ENCODE measurements at regions not wholly inside any gene's neighbourhood (a gene's known extent, or its start where the extent isn't known, plus 50 kb on each side); places are given as distances from the start of the nearest gene placed in this dataset.
"Not testable (repeated sequence)": the region's sequence is repeated elsewhere in the genome, so short reads cannot be mapped to it uniquely, and the experiment has no call there.

- H3K79me2 ChIP-seq (ENCODE audit: insufficient read depth, low read length); H3K9me3 ChIP-seq (ENCODE audit: low read length); H3K27ac ChIP-seq (ENCODE audit: low read depth, low read length, poor library complexity, severe bottlenecking); H3K27me3 ChIP-seq (ENCODE audit: insufficient read depth, low read length); H3K9me2 ChIP-seq (ENCODE audit: low read depth, low read length); H3F3A ChIP-seq (ENCODE audit: insufficient read depth, low read length); H3K4me2 ChIP-seq (ENCODE audit: low read length); H3K4me3 ChIP-seq (ENCODE audit: low read depth, low read length, poor library complexity, severe bottlenecking); H2AFZ ChIP-seq (ENCODE audit: low read length); H3K9ac ChIP-seq (ENCODE audit: low read length); H4K20me1 ChIP-seq (ENCODE audit: insufficient read depth, low read length); H3K4me1 ChIP-seq (ENCODE audit: insufficient read depth, low read length, severe bottlenecking); H3K36me3 ChIP-seq (ENCODE audit: insufficient read depth, low read length): not testable (repeated sequence)
Observed at GRCh38 chr15:85258062-85258445, 122.3 kb upstream of the AKAP13 start.

GRCh38 chr15:85258559-85259209 is 121.7 kb upstream of the AKAP13 start:
- H4K20me1 ChIP-seq (ENCODE audit: insufficient read depth, low read length); H3K9ac ChIP-seq (ENCODE audit: low read length); H3K27me3 ChIP-seq (ENCODE audit: insufficient read depth, low read length); H3K9me2 ChIP-seq (ENCODE audit: low read depth, low read length); H3K4me2 ChIP-seq (ENCODE audit: low read length); H3K27ac ChIP-seq (ENCODE audit: low read depth, low read length, poor library complexity, severe bottlenecking); H2AFZ ChIP-seq (ENCODE audit: low read length); H3K9me3 ChIP-seq (ENCODE audit: low read length); H3F3A ChIP-seq (ENCODE audit: insufficient read depth, low read length); H3K4me1 ChIP-seq (ENCODE audit: insufficient read depth, low read length, severe bottlenecking); H3K4me3 ChIP-seq (ENCODE audit: low read depth, low read length, poor library complexity, severe bottlenecking); H3K36me3 ChIP-seq (ENCODE audit: insufficient read depth, low read length); H3K79me2 ChIP-seq (ENCODE audit: insufficient read depth, low read length): not testable (repeated sequence)

GRCh38 chr15:85260526-85260925 is 119.9 kb upstream of the AKAP13 start:
- not testable (repeated sequence) for H2AFZ ChIP-seq (ENCODE audit: low read length); H3K79me2 ChIP-seq (ENCODE audit: insufficient read depth, low read length); H3K27ac ChIP-seq (ENCODE audit: low read depth, low read length, poor library complexity, severe bottlenecking); H3K27me3 ChIP-seq (ENCODE audit: insufficient read depth, low read length); H3F3A ChIP-seq (ENCODE audit: insufficient read depth, low read length); H3K4me1 ChIP-seq (ENCODE audit: insufficient read depth, low read length, severe bottlenecking); H3K9ac ChIP-seq (ENCODE audit: low read length); H4K20me1 ChIP-seq (ENCODE audit: insufficient read depth, low read length); H3K36me3 ChIP-seq (ENCODE audit: insufficient read depth, low read length); H3K9me2 ChIP-seq (ENCODE audit: low read depth, low read length); H3K4me2 ChIP-seq (ENCODE audit: low read length); H3K9me3 ChIP-seq (ENCODE audit: low read length); H3K4me3 ChIP-seq (ENCODE audit: low read depth, low read length, poor library complexity, severe bottlenecking)

GRCh38 chr15:85262461-85263055 is 117.8 kb upstream of the AKAP13 start:
- not testable (repeated sequence) for H3K9me2 ChIP-seq (ENCODE audit: low read depth, low read length); H3K27ac ChIP-seq (ENCODE audit: low read depth, low read length, poor library complexity, severe bottlenecking); H3K4me2 ChIP-seq (ENCODE audit: low read length); H3K36me3 ChIP-seq (ENCODE audit: insufficient read depth, low read length); H3K27me3 ChIP-seq (ENCODE audit: insufficient read depth, low read length); H3K4me1 ChIP-seq (ENCODE audit: insufficient read depth, low read length, severe bottlenecking); H3K9ac ChIP-seq (ENCODE audit: low read length); H3K9me3 ChIP-seq (ENCODE audit: low read length); H3K79me2 ChIP-seq (ENCODE audit: insufficient read depth, low read length); H2AFZ ChIP-seq (ENCODE audit: low read length); H3K4me3 ChIP-seq (ENCODE audit: low read depth, low read length, poor library complexity, severe bottlenecking); H3F3A ChIP-seq (ENCODE audit: insufficient read depth, low read length); H4K20me1 ChIP-seq (ENCODE audit: insufficient read depth, low read length)

GRCh38 chr15:85263842-85264440 is 116.5 kb upstream of the AKAP13 start:
- not testable (repeated sequence) for H3K9me2 ChIP-seq (ENCODE audit: low read depth, low read length); H3K9ac ChIP-seq (ENCODE audit: low read length); H3K79me2 ChIP-seq (ENCODE audit: insufficient read depth, low read length); H3K36me3 ChIP-seq (ENCODE audit: insufficient read depth, low read length); H2AFZ ChIP-seq (ENCODE audit: low read length); H3K27me3 ChIP-seq (ENCODE audit: insufficient read depth, low read length); H3K27ac ChIP-seq (ENCODE audit: low read depth, low read length, poor library complexity, severe bottlenecking); H3F3A ChIP-seq (ENCODE audit: insufficient read depth, low read length); H3K9me3 ChIP-seq (ENCODE audit: low read length); H3K4me1 ChIP-seq (ENCODE audit: insufficient read depth, low read length, severe bottlenecking); H3K4me2 ChIP-seq (ENCODE audit: low read length); H3K4me3 ChIP-seq (ENCODE audit: low read depth, low read length, poor library complexity, severe bottlenecking); H4K20me1 ChIP-seq (ENCODE audit: insufficient read depth, low read length)

GRCh38 chr15:85264614-85265190 is 115.7 kb upstream of the AKAP13 start:
- not testable (repeated sequence) for H2AFZ ChIP-seq (ENCODE audit: low read length); H3K27me3 ChIP-seq (ENCODE audit: insufficient read depth, low read length); H3K9me2 ChIP-seq (ENCODE audit: low read depth, low read length); H3F3A ChIP-seq (ENCODE audit: insufficient read depth, low read length); H3K4me2 ChIP-seq (ENCODE audit: low read length); H4K20me1 ChIP-seq (ENCODE audit: insufficient read depth, low read length); H3K4me3 ChIP-seq (ENCODE audit: low read depth, low read length, poor library complexity, severe bottlenecking); H3K79me2 ChIP-seq (ENCODE audit: insufficient read depth, low read length); H3K9me3 ChIP-seq (ENCODE audit: low read length); H3K4me1 ChIP-seq (ENCODE audit: insufficient read depth, low read length, severe bottlenecking); H3K9ac ChIP-seq (ENCODE audit: low read length); H3K36me3 ChIP-seq (ENCODE audit: insufficient read depth, low read length); H3K27ac ChIP-seq (ENCODE audit: low read depth, low read length, poor library complexity, severe bottlenecking)

- not testable (repeated sequence) for H3K27ac ChIP-seq (ENCODE audit: low read depth, low read length, poor library complexity, severe bottlenecking); H3K4me3 ChIP-seq (ENCODE audit: low read depth, low read length, poor library complexity, severe bottlenecking); H3K9me3 ChIP-seq (ENCODE audit: low read length); H3K9ac ChIP-seq (ENCODE audit: low read length); H3F3A ChIP-seq (ENCODE audit: insufficient read depth, low read length); H3K27me3 ChIP-seq (ENCODE audit: insufficient read depth, low read length); H3K4me2 ChIP-seq (ENCODE audit: low read length); H3K4me1 ChIP-seq (ENCODE audit: insufficient read depth, low read length, severe bottlenecking); H2AFZ ChIP-seq (ENCODE audit: low read length); H3K79me2 ChIP-seq (ENCODE audit: insufficient read depth, low read length); H3K36me3 ChIP-seq (ENCODE audit: insufficient read depth, low read length); H4K20me1 ChIP-seq (ENCODE audit: insufficient read depth, low read length); H3K9me2 ChIP-seq (ENCODE audit: low read depth, low read length)
Observed at GRCh38 chr15:85267158-85267857, 113.1 kb upstream of the AKAP13 start.

Measured in OCI-LY1 (cell line).